Neural cell (in vitro differentiated cells): ENCODE measurements at regions not wholly inside any gene's neighbourhood (a gene's known extent, or its start where the extent isn't known, plus 50 kb on each side); places are given as distances from the start of the nearest gene placed in this dataset.

Experiments used
- H2AFZ ChIP-seq: fragments of 200-600, 300-800 bp; sonication (generic), shearing (Covaris generic); 2 replicates; pipeline ENCODE4 v1.6.0; 2014; ENCODE audit warnings: low read depth, mild to moderate bottlenecking, antibody characterized with exemption, low read length, moderate library complexity
- H3F3A ChIP-seq: fragments of 200-600 bp; shearing (Covaris generic); 2 replicates; pipeline ENCODE4 v1.6.1; 2016; ENCODE audit warnings: mild to moderate bottlenecking, moderate library complexity, mixed read lengths, antibody characterized with exemption, low read length; ENCODE audit not compliant: insufficient read depth, poor library complexity, severe bottlenecking
- H3K27ac ChIP-seq: fragments of 200-600, 300-800 bp; sonication (generic), shearing (Covaris generic); 2 replicates; pipeline ENCODE4 v1.5.1; 2014; ENCODE audit warnings: mild to moderate bottlenecking, low read length, moderate library complexity
- H3K27me3 ChIP-seq: fragments of 300-800, 200-600 bp; sonication (generic), shearing (Covaris generic); 2 replicates; pipeline ENCODE4 v1.6.0; 2014; ENCODE audit warnings: mild to moderate bottlenecking, low read depth, low read length, moderate library complexity; ENCODE audit not compliant: insufficient read depth
- H3K36me3 ChIP-seq: fragments of 300-800, 200-600 bp; sonication (generic), shearing (Covaris generic); 2 replicates; pipeline ENCODE4 v1.5.1; 2014; ENCODE audit warnings: mild to moderate bottlenecking, antibody characterized with exemption, low read length, moderate library complexity; ENCODE audit not compliant: insufficient read depth
- H3K4me2 ChIP-seq: fragments of 300-800, 200-600 bp; sonication (generic), shearing (Covaris generic); 2 replicates; pipeline ENCODE4 v1.6.0; 2014; ENCODE audit warnings: mild to moderate bottlenecking, low read length
- H3K4me3 ChIP-seq: fragments of 300-800, 200-600 bp; sonication (generic), shearing (Covaris generic); 2 replicates; pipeline ENCODE4 v1.5.1; 2014; ENCODE audit warnings: mild to moderate bottlenecking, low read length, moderate library complexity
- H3K79me2 ChIP-seq: fragments of 200-600 bp; shearing (Covaris generic); replicated peaks from 2 replicates; pipeline ENCODE4 v1.6.0; 2014; ENCODE audit warnings: mild to moderate bottlenecking, low read length, moderate library complexity; ENCODE audit not compliant: insufficient read depth
- H3K9ac ChIP-seq: fragments of 300-800, 200-600 bp; sonication (generic), shearing (Covaris generic); 2 replicates; pipeline ENCODE4 v1.6.1; 2016; ENCODE audit warnings: mild to moderate bottlenecking, low read length, mixed read lengths
- H3K9me2 ChIP-seq: fragments of 200-600 bp; shearing (Covaris generic); 2 replicates; pipeline ENCODE4 v1.6.1; 2016; ENCODE audit warnings: mild to moderate bottlenecking, low read length, mixed read lengths; ENCODE audit not compliant: insufficient read depth
- H3K9me3 ChIP-seq: fragments of 200-600, 300-800 bp; sonication (generic), shearing (Covaris generic); 2 replicates; pipeline ENCODE4 v1.6.1; 2016; ENCODE audit warnings: mild to moderate bottlenecking, mixed run types, low read length, moderate library complexity, mixed read lengths
- H4K20me1 ChIP-seq: fragments of 200-600 bp; shearing (Covaris generic); 2 replicates; pipeline ENCODE4 v1.6.1; 2016; ENCODE audit warnings: mild to moderate bottlenecking, mixed run types; ENCODE audit not compliant: insufficient read depth
- EP300 ChIP-seq: fragments of 450-650 bp; conservative IDR thresholded peaks from 2 replicates; pipeline ENCODE4 v1.6.1; 2014; ENCODE audit warnings: antibody characterized with exemption, mild to moderate bottlenecking, moderate library complexity; ENCODE audit not compliant: poor library complexity, severe bottlenecking
- EZH2 ChIP-seq: fragments of 200-600, 300-800 bp; shearing (Covaris generic), sonication (generic); IDR thresholded peaks from 2 replicates; pipeline ENCODE4 v1.6.1; 2014; ENCODE audit warnings: antibody characterized with exemption, low read length, borderline replicate concordance, mild to moderate bottlenecking; ENCODE audit not compliant: insufficient read depth, poor library complexity, severe bottlenecking
- MXI1 ChIP-seq: fragments of 450-650 bp; conservative IDR thresholded peaks from 2 replicates; pipeline ENCODE4 v1.6.1; 2014; ENCODE audit warnings: antibody characterized with exemption, mild to moderate bottlenecking; ENCODE audit not compliant: poor library complexity, severe bottlenecking
- POLR2AphosphoS5 ChIP-seq: IDR thresholded peaks from 2 replicates; pipeline ENCODE4 v1.6.1; 2012
- RAD21 ChIP-seq: fragments of 450-650 bp; conservative IDR thresholded peaks from 2 replicates; pipeline ENCODE4 v1.6.1; 2014; ENCODE audit warnings: antibody characterized with exemption, mild to moderate bottlenecking, moderate library complexity
- SMC3 ChIP-seq: fragments of 450-650 bp; conservative IDR thresholded peaks from 2 replicates; pipeline ENCODE4 v1.6.1; 2014; ENCODE audit warnings: antibody characterized with exemption, mild to moderate bottlenecking, moderate library complexity; ENCODE audit not compliant: poor library complexity
- TAF1 ChIP-seq: IDR thresholded peaks from 2 replicates; pipeline ENCODE4 v1.6.1; 2012; ENCODE audit warnings: low read depth
- TF ChIP-seq, protein P1 (sequence below): IDR thresholded peaks from 2 replicates; pipeline ENCODE4 v1.6.1; 2012; ENCODE audit warnings: borderline replicate concordance
- TF ChIP-seq, protein P2 (sequence below): fragments of 450-650 bp; IDR thresholded peaks from 2 replicates; pipeline ENCODE4 v1.5.1; 2014; ENCODE audit warnings: antibody characterized with exemption, mild to moderate bottlenecking, moderate library complexity; ENCODE audit not compliant: poor library complexity, severe bottlenecking

DNA sequence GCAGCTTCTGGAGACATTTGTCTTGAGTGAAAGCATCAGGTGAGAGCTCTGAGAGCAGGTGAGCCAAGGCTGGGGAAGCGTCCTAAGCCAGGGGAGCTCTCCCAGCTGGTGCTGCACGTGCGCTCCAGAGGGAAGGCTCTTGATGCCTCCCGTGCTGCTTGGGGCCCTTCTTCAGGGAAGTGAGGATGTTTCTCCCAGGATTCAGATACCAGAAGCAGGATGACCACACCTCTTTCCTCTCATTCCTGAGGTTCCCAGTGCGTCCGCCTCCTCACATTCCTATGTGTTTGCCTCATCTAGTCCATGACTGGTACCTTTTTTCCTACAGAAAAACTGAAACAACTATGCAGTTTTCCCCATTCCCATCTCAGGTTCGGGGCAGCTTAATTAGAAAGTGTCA lies 231.0 kb upstream of the IRS2 start:
- Histone ChIP-seq H3K9ac (no peak overlapping the region), H3K9me2 (no peaks in the 10 kb centered on the region), H3K4me2 (no peak overlapping the region)

DNA sequence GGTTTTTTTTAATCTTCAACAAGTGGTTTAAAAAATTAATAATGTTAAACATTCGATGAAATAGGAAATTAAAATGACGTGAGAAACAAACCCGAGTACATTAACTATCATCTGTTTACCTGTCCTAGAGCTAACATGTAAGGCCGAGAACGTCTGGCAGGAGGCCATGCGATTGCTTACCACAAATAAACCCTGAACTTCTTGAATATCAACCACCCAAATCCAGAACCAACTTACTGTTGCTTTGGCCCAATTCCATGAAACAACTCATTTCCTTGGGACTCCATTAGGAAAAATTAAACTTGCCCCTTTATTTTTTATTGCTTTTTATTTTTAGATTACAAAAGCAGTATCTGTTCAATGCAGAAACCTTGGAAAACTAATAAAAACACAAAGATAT lies 228.9 kb upstream of the IRS2 start:
- Histone ChIP-seq H3K9me3 (no peaks in the 10 kb centered on the region), H3K27me3 (no peaks in the 10 kb centered on the region), H3K9ac (no peak overlapping the region), H3K4me3 (no peak overlapping the region), H3K36me3 (no peaks in the 10 kb centered on the region), H3F3A (no peaks in the 10 kb centered on the region), H3K9me2 (no peaks in the 10 kb centered on the region), H3K27ac (no peak overlapping the region), H4K20me1 (no peaks in the 10 kb centered on the region), H2AFZ (no peak overlapping the region), H3K4me2 (no peak overlapping the region), H3K79me2 (no peaks in the 10 kb centered on the region)
- TF ChIP-seq, protein P1, sequence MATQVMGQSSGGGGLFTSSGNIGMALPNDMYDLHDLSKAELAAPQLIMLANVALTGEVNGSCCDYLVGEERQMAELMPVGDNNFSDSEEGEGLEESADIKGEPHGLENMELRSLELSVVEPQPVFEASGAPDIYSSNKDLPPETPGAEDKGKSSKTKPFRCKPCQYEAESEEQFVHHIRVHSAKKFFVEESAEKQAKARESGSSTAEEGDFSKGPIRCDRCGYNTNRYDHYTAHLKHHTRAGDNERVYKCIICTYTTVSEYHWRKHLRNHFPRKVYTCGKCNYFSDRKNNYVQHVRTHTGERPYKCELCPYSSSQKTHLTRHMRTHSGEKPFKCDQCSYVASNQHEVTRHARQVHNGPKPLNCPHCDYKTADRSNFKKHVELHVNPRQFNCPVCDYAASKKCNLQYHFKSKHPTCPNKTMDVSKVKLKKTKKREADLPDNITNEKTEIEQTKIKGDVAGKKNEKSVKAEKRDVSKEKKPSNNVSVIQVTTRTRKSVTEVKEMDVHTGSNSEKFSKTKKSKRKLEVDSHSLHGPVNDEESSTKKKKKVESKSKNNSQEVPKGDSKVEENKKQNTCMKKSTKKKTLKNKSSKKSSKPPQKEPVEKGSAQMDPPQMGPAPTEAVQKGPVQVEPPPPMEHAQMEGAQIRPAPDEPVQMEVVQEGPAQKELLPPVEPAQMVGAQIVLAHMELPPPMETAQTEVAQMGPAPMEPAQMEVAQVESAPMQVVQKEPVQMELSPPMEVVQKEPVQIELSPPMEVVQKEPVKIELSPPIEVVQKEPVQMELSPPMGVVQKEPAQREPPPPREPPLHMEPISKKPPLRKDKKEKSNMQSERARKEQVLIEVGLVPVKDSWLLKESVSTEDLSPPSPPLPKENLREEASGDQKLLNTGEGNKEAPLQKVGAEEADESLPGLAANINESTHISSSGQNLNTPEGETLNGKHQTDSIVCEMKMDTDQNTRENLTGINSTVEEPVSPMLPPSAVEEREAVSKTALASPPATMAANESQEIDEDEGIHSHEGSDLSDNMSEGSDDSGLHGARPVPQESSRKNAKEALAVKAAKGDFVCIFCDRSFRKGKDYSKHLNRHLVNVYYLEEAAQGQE: no peak
- TF ChIP-seq EP300 (no peak), EZH2 (no peak), MXI1 (no peak), RAD21 (no peak), TAF1 (no peak), POLR2AphosphoS5 (no peak), SMC3 (no peak)
- TF ChIP-seq, protein P2, sequence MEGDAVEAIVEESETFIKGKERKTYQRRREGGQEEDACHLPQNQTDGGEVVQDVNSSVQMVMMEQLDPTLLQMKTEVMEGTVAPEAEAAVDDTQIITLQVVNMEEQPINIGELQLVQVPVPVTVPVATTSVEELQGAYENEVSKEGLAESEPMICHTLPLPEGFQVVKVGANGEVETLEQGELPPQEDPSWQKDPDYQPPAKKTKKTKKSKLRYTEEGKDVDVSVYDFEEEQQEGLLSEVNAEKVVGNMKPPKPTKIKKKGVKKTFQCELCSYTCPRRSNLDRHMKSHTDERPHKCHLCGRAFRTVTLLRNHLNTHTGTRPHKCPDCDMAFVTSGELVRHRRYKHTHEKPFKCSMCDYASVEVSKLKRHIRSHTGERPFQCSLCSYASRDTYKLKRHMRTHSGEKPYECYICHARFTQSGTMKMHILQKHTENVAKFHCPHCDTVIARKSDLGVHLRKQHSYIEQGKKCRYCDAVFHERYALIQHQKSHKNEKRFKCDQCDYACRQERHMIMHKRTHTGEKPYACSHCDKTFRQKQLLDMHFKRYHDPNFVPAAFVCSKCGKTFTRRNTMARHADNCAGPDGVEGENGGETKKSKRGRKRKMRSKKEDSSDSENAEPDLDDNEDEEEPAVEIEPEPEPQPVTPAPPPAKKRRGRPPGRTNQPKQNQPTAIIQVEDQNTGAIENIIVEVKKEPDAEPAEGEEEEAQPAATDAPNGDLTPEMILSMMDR: no peak

More for the DNA sequence above, 231.0 kb upstream of the IRS2 start:
- H4K20me1 ChIP-seq: no peaks in the 10 kb centered on the region
- H3K9me3 ChIP-seq: no peaks in the 10 kb centered on the region
- no peaks in the 10 kb centered on the region for H3K36me3 ChIP-seq
- H3K27ac ChIP-seq: no peak overlapping the region
- no peaks in the 10 kb centered on the region for H3F3A ChIP-seq
- H2AFZ ChIP-seq: no peak overlapping the region
- H3K79me2 ChIP-seq: no peaks in the 10 kb centered on the region
- H3K4me3 ChIP-seq: no peak overlapping the region
- no peaks in the 10 kb centered on the region for H3K27me3 ChIP-seq
- no peak for TF ChIP-seq SMC3

DNA sequence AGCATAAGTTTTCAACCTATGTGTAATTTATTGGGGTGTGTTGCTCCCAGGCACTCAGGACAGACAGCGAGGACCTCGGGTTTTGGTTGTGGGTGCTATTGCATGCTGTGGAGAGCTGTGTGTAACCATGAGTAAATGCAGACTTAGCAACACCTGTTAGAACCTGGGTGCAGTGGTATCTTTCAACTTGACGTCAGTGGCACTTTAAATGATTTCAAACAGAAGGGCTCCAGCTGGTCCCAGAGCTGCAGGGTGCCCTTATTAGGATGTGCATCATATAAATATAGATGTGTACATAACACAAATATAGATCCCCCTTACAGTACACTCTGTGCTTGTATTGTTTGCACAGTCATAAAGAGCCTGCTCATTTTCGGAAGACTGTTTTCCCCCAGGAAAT lies 228.3 kb upstream of the IRS2 start:
- no peaks in the 10 kb centered on the region for H3K27me3 ChIP-seq
- H3K27ac ChIP-seq: no peak overlapping the region
- no peak overlapping the region for H3K9ac ChIP-seq
- no peaks in the 10 kb centered on the region for H3K79me2 ChIP-seq
- H3K9me2 ChIP-seq: no peaks in the 10 kb centered on the region
- H3K36me3 ChIP-seq: no peaks in the 10 kb centered on the region
- H3K4me2 ChIP-seq: no peak overlapping the region
- no peaks in the 10 kb centered on the region for H3K9me3 ChIP-seq
- no peaks in the 10 kb centered on the region for H4K20me1 ChIP-seq
- no peak overlapping the region for H3K4me3 ChIP-seq
- H2AFZ ChIP-seq: no peak overlapping the region
- TF ChIP-seq EP300 (no peak), MXI1 (no peak)
- TF ChIP-seq, protein P2: no peak
- no peaks in the 10 kb centered on the region for H3F3A ChIP-seq
